ENCODE measurements at regions not wholly inside any gene's neighbourhood (a gene's known extent, or its start where the extent isn't known, plus 50 kb on each side); places are given as distances from the start of the nearest gene placed in this dataset.

GRCh38 chr1:87165177-87165576, 163.5 kb upstream of the LMO4 start:
- no peak for DNase-seq

- DNase-seq, result no peak
Observed at GRCh38 chr1:87167157-87167789, 161.4 kb upstream of the LMO4 start.

- no peak for DNase-seq
Observed at GRCh38 chr1:87167848-87168525, 160.7 kb upstream of the LMO4 start.

GRCh38 chr1:87169263-87169910, 159.3 kb upstream of the LMO4 start:
- DNase-seq, result no peak

GRCh38 chr1:87170157-87170556, 158.5 kb upstream of the LMO4 start:
- DNase-seq, result no peak

- DNase-seq, result no peak
Observed at GRCh38 chr1:87170931-87171598, 157.6 kb upstream of the LMO4 start.

GRCh38 chr1:87173231-87173630, 155.4 kb upstream of the LMO4 start:
- DNase-seq, result no peak

GRCh38 chr1:87174724-87175245, 153.9 kb upstream of the LMO4 start:
- no peak for DNase-seq

- DNase-seq, result no peak
Observed at GRCh38 chr1:87176087-87176486, 152.6 kb upstream of the LMO4 start.

- DNase-seq, result no peak
Observed at GRCh38 chr1:87176514-87176913, 152.2 kb upstream of the LMO4 start.

GRCh38 chr1:87178441-87178840, 150.2 kb upstream of the LMO4 start:
- DNase-seq, result no peak

- no peak for DNase-seq
Observed at GRCh38 chr1:87179076-87179810, 149.4 kb upstream of the LMO4 start.

GRCh38 chr1:87179851-87180519, 148.7 kb upstream of the LMO4 start:
- DNase-seq, result no peak

GRCh38 chr1:87180682-87181081, 148.0 kb upstream of the LMO4 start:
- DNase-seq, result no peak

GRCh38 chr1:87182611-87183010, 146.1 kb upstream of the LMO4 start:
- DNase-seq, result no peak

- DNase-seq, result no peak
Observed at GRCh38 chr1:87185077-87185476, 143.6 kb upstream of the LMO4 start.

- DNase-seq, result no peak
Observed at GRCh38 chr1:87186346-87186745, 142.3 kb upstream of the LMO4 start.

GRCh38 chr1:87188640-87189039, 140.0 kb upstream of the LMO4 start:
- DNase-seq, result no peak

GRCh38 chr1:87190402-87190801, 138.3 kb upstream of the LMO4 start:
- DNase-seq, result no peak

- no peak for DNase-seq
Observed at GRCh38 chr1:87191646-87192045, 137.0 kb upstream of the LMO4 start.

- DNase-seq, result no peak
Observed at GRCh38 chr1:87194271-87194774, 134.4 kb upstream of the LMO4 start.

- DNase-seq, result no peak
Observed at GRCh38 chr1:87194856-87195255, 133.8 kb upstream of the LMO4 start.

Measured in midbrain (tissue), 1 donor.